ENCODE measurements at regions not wholly inside any gene's neighbourhood (a gene's known extent, or its start where the extent isn't known, plus 50 kb on each side); places are given as distances from the start of the nearest gene placed in this dataset.

DNA sequence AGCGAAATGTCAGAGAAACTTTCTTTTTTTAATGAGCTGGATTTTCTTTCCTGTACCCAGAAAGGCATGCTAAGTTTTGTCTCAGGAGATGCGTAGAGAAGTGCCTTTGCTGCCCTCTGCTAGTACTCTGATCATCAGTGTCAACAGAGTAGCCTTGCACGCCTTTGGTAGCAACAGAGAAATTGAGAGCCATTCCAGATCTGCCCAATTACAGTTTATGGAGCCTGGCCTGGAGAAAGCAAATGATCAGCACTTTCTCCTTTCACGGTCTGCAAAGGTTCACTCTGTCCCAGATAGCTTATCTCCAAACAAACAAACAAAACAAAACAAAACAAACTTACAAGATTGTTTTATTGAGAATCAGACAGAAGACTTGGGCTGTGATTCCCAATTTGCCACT lies 792.8 kb upstream of the PIK3C3 start:
- Mint-ChIP-seq H3K36me3 (no peaks in the 10 kb centered on the region), H3K27me3 (ENCODE audit: low read depth in 2 of 2) (no peaks in the 10 kb centered on the region)
- WGBS (ENCODE audit: insufficient coverage): 69% methylated on average over 4 of the region's 4 CpGs

DNA sequence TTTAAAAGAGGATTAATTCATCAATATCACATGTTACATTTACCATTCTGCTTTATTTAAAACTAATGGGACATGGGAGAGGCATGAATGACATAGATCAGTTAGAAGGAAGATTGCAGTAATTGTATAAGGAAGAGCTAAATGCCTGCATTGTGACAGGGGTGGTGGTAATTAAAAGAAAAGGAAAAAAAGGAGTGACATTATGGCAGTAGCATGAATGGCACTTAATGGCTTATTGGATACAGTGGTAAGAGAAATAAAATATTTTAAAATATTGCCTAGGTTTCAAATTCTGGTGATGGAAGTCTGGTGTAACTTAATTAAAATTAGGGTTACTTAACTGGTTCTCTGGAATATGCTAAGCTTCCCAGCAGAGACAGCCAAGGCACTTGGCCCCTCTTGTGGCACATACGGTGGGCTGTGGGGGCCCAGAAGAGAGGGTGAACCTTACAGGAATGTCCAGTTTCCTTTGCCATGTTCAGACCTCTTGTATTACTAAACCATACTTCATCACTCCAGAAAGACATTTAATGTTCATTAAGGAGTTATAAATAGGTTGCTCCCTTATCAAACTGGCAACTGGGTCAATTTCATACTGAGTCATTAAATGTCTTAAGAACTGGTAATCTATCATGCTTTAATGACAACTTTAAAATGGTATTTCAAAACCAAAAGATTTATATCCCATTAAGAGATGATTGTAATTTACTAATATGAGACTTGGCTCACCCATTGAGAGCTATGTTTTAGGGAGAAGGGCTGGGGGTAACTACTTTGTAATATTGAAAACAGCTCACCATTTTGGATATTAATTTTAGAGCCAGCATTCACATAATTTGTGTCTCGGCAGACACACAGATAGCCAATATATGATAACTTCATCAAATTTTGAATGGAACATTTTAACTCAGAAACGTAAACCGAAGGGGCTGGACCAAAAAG lies 798.9 kb upstream of the PIK3C3 start:
- WGBS (ENCODE audit: insufficient coverage): 90% methylated on average over 4 of the region's 4 CpGs
- peaks cover 10 to 12% of the 10 kb centered on the region in 2 donors for H3K9me3 Mint-ChIP-seq
- H3K27ac ChIP-seq (ENCODE audit: low read length): no peak overlapping the region
- ATAC-seq: no peak
- no peak for DNase-seq
- H3K4me1 Mint-ChIP-seq: no peaks in the 10 kb centered on the region
- H3K27ac Mint-ChIP-seq: no peak overlapping the region
- intact Hi-C loops (cut with micrococcal nuclease): no loop called here
- TF ChIP-seq, protein P1, sequence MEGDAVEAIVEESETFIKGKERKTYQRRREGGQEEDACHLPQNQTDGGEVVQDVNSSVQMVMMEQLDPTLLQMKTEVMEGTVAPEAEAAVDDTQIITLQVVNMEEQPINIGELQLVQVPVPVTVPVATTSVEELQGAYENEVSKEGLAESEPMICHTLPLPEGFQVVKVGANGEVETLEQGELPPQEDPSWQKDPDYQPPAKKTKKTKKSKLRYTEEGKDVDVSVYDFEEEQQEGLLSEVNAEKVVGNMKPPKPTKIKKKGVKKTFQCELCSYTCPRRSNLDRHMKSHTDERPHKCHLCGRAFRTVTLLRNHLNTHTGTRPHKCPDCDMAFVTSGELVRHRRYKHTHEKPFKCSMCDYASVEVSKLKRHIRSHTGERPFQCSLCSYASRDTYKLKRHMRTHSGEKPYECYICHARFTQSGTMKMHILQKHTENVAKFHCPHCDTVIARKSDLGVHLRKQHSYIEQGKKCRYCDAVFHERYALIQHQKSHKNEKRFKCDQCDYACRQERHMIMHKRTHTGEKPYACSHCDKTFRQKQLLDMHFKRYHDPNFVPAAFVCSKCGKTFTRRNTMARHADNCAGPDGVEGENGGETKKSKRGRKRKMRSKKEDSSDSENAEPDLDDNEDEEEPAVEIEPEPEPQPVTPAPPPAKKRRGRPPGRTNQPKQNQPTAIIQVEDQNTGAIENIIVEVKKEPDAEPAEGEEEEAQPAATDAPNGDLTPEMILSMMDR (IDR thresholded peaks at IDR 0.05): no peak
- H3K4me1 ChIP-seq (ENCODE audit: control insufficient read depth, insufficient read depth, low read length): no peaks in the 10 kb centered on the region
- H3K4me3 Mint-ChIP-seq: no peak overlapping the region
- no peaks in the 10 kb centered on the region for H3K36me3 ChIP-seq (ENCODE audit: control insufficient read depth, insufficient read depth, low read length)
- H3K4me3 ChIP-seq (ENCODE audit: low read length): no peak overlapping the region
- H3K9me3 ChIP-seq (ENCODE audit: control insufficient read depth, insufficient read depth, low read length): no peaks in the 10 kb centered on the region
- no peaks in the 10 kb centered on the region for H3K27me3 Mint-ChIP-seq (ENCODE audit: low read depth in 2 of 2)
- no peaks in the 10 kb centered on the region for H3K27me3 ChIP-seq (ENCODE audit: control insufficient read depth, insufficient read depth, low read length)
- no peaks in the 10 kb centered on the region for H3K36me3 Mint-ChIP-seq

More for the DNA sequence above, 792.8 kb upstream of the PIK3C3 start:
- Histone ChIP-seq H3K4me1 (ENCODE audit: control insufficient read depth, insufficient read depth, low read length) (no peaks in the 10 kb centered on the region), H3K9me3 (ENCODE audit: control insufficient read depth, insufficient read depth, low read length) (no peaks in the 10 kb centered on the region), H3K27ac (ENCODE audit: low read length) (no peak overlapping the region), H3K27me3 (ENCODE audit: control insufficient read depth, insufficient read depth, low read length) (no peaks in the 10 kb centered on the region), H3K4me3 (ENCODE audit: low read length) (no peak overlapping the region), H3K36me3 (ENCODE audit: control insufficient read depth, insufficient read depth, low read length) (no peaks in the 10 kb centered on the region)
- no peaks in the 10 kb centered on the region for H3K4me1 Mint-ChIP-seq
- no peak overlapping the region for H3K27ac Mint-ChIP-seq
- DNase-seq (no peak), ATAC-seq (no peak)
- H3K4me3 Mint-ChIP-seq: no peak overlapping the region
- intact Hi-C loops (cut with micrococcal nuclease): no loop called here
- H3K9me3 Mint-ChIP-seq: peaks cover 11 to 14% of the 10 kb centered on the region in 2 donors
- TF ChIP-seq, protein P1 (IDR thresholded peaks at IDR 0.05): no peak

GRCh38 chr18:41155025-41155424 lies 800.0 kb upstream of the PIK3C3 start:
- H3K9me3 Mint-ChIP-seq: peaks cover 10 to 15% of the 10 kb centered on the region in 2 donors
- no peaks in the 10 kb centered on the region for H3K4me1 Mint-ChIP-seq
- ATAC-seq (no peak), DNase-seq (no peak)
- Histone ChIP-seq H3K9me3 (ENCODE audit: control insufficient read depth, insufficient read depth, low read length) (no peaks in the 10 kb centered on the region), H3K4me1 (ENCODE audit: control insufficient read depth, insufficient read depth, low read length) (no peaks in the 10 kb centered on the region), H3K36me3 (ENCODE audit: control insufficient read depth, insufficient read depth, low read length) (no peaks in the 10 kb centered on the region), H3K4me3 (ENCODE audit: low read length) (no peak overlapping the region), H3K27ac (ENCODE audit: low read length) (no peak overlapping the region), H3K27me3 (ENCODE audit: control insufficient read depth, insufficient read depth, low read length) (no peaks in the 10 kb centered on the region)
- TF ChIP-seq, protein P1 (IDR thresholded peaks at IDR 0.05): no peak
- H3K27ac Mint-ChIP-seq: no peak overlapping the region
- no peaks in the 10 kb centered on the region for H3K36me3 Mint-ChIP-seq
- H3K27me3 Mint-ChIP-seq (ENCODE audit: low read depth in 2 of 2): no peaks in the 10 kb centered on the region
- no peak overlapping the region for H3K4me3 Mint-ChIP-seq
- intact Hi-C loops (cut with micrococcal nuclease): no loop called here
- 75% methylated on average over 1 of the region's 1 CpG for WGBS (ENCODE audit: insufficient coverage)
